Right lobe of liver (tissue), 4 donors: ENCODE measurements at regions not wholly inside any gene's neighbourhood (a gene's known extent, or its start where the extent isn't known, plus 50 kb on each side); places are given as distances from the start of the nearest gene placed in this dataset.

Experiments used
- CTCF ChIP-seq, 4 donors: fragments of 200-600 bp in 3 of 4; fragments of 450-650 bp in 1 of 4; IDR thresholded peaks; one replicate each; pipeline versions ENCODE4 v1.5.1 to v1.8.0; 2016 to 2022; ENCODE audit warnings: antibody characterized with exemption in 4 of 4, mild to moderate bottlenecking in 2 of 4
- POLR2A ChIP-seq: fragments of 450-650 bp; IDR thresholded peaks from one replicate; pipeline ENCODE4 v1.6.1; 2017; ENCODE audit warnings: antibody characterized with exemption, mild to moderate bottlenecking
- donor health status: DM: no; HTN: no; CAD: no.
- donor health status: DM: no; HTN: no; CAD: no.
- donor health status: DM: no; HTN: yes; CAD: no.

- no peak for TF ChIP-seq POLR2A
- TF ChIP-seq CTCF (IDR thresholded peaks at IDR 0.05): no peak
Observed at GRCh38 chr5:114729986-114730385, 368.1 kb downstream of the KCNN2 start.
